ENCODE measurements at regions not wholly inside any gene's neighbourhood (a gene's known extent, or its start where the extent isn't known, plus 50 kb on each side); places are given as distances from the start of the nearest gene placed in this dataset.

DNA sequence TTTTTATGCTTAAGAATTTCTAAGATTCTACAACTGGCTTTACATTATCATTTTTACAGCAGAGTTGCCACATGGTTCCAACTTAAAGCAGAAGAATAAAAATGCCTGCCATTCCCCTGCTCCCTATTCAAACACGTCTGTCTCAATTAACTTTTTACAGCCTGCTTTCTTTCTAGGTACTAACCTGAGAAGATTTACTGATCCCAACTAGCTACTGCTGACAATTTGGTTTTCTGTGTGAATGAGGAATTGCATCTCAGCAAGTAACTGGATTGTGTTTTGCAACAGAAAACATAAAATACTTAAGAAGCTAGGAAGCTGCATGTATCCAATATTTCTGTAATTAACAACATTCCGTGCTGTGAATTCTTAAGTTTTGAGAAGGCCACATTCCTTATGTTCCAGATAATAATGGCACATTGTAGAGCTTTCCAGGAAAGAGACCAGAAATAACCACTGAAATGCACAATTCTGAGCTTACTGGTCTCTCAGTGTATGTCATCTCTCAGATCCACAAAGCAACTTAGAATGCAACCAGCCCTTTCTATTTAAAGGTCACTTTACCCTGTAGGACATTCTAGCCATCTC, 306.8 kb upstream of the NMUR2 start:
- TF ChIP-seq, protein P1, sequence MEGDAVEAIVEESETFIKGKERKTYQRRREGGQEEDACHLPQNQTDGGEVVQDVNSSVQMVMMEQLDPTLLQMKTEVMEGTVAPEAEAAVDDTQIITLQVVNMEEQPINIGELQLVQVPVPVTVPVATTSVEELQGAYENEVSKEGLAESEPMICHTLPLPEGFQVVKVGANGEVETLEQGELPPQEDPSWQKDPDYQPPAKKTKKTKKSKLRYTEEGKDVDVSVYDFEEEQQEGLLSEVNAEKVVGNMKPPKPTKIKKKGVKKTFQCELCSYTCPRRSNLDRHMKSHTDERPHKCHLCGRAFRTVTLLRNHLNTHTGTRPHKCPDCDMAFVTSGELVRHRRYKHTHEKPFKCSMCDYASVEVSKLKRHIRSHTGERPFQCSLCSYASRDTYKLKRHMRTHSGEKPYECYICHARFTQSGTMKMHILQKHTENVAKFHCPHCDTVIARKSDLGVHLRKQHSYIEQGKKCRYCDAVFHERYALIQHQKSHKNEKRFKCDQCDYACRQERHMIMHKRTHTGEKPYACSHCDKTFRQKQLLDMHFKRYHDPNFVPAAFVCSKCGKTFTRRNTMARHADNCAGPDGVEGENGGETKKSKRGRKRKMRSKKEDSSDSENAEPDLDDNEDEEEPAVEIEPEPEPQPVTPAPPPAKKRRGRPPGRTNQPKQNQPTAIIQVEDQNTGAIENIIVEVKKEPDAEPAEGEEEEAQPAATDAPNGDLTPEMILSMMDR (IDR thresholded peaks at IDR 0.05): no peak
- TF ChIP-seq POLR2A (IDR thresholded peaks at IDR 0.05): no peak

Measured in right lobe of liver (tissue), 4 donors.